22Rv1 (cell line): ENCODE measurements at regions not wholly inside any gene's neighbourhood (a gene's known extent, or its start where the extent isn't known, plus 50 kb on each side); places are given as distances from the start of the nearest gene placed in this dataset.

Experiments
- ZFX ChIP-seq: fragments of 450-650 bp; IDR thresholded peaks from 2 replicates; pipeline ENCODE4 v1.6.1; 2017; ENCODE audit warnings: antibody characterized with exemption, borderline replicate concordance
- TF ChIP-seq, protein P1 (sequence below): fragments of 450-650 bp; IDR thresholded peaks from 2 replicates; pipeline ENCODE4 v1.5.1; 2017; ENCODE audit warnings: mild to moderate bottlenecking

GRCh38 chr6:15941168-15941567 lies 187.7 kb upstream of the MYLIP start:
- TF ChIP-seq, protein P1, sequence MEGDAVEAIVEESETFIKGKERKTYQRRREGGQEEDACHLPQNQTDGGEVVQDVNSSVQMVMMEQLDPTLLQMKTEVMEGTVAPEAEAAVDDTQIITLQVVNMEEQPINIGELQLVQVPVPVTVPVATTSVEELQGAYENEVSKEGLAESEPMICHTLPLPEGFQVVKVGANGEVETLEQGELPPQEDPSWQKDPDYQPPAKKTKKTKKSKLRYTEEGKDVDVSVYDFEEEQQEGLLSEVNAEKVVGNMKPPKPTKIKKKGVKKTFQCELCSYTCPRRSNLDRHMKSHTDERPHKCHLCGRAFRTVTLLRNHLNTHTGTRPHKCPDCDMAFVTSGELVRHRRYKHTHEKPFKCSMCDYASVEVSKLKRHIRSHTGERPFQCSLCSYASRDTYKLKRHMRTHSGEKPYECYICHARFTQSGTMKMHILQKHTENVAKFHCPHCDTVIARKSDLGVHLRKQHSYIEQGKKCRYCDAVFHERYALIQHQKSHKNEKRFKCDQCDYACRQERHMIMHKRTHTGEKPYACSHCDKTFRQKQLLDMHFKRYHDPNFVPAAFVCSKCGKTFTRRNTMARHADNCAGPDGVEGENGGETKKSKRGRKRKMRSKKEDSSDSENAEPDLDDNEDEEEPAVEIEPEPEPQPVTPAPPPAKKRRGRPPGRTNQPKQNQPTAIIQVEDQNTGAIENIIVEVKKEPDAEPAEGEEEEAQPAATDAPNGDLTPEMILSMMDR, result no peak
- no peak for TF ChIP-seq ZFX
